HPDE6-E6E7 (cell line): ENCODE measurements at regions not wholly inside any gene's neighbourhood (a gene's known extent, or its start where the extent isn't known, plus 50 kb on each side); places are given as distances from the start of the nearest gene placed in this dataset.
"Not testable (repeated sequence)": the region's sequence is repeated elsewhere in the genome, so short reads cannot be mapped to it uniquely, and the experiment has no call there.

Source experiments
- DNase-seq: peaks from one replicate; pipeline ENCODE4 v3.0.0; 2011; ENCODE audit warnings: missing footprints; ENCODE audit errors: extremely low spot score

DNA sequence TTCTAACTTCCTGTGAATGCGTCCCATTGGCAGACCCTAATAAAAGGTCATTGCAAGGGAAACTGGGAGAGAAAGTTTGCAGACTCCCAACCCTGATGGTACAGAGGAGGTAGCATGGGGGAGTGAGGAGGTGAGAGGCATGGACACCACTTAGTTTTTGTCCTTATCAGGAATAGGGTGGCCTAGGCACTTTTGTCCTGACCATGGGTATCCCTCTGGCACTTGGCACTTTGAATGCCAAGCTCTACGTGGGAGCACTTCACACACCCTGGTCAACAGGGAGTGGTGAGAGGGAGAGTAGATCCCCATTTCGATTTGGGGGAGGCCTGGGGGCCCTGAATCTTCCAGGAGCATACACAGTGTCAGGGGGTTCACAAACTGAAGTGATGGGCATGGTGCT lies 75.6 kb upstream of the SH3PXD2B start:
- DNase-seq: no peak

DNA sequence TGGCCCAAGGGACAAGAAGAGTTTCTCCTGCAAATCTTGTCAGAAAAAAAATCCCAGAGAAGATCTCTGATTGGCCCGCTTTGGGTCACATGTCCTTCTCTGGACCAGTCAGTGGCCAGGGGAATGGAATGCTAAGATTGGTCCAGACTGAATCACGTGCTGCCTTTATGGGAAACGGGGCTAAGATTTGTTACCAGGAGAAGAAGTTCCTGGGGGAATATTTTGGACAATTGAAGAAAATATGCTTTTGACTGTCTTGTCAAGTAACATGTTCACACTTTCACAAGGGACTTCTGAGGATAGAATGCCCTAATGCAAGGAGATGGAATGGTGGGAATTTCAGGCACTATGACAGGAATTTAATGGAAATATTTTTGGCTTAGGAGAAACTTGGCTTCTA lies 74.1 kb upstream of the SH3PXD2B start:
- DNase-seq: no peak

DNA sequence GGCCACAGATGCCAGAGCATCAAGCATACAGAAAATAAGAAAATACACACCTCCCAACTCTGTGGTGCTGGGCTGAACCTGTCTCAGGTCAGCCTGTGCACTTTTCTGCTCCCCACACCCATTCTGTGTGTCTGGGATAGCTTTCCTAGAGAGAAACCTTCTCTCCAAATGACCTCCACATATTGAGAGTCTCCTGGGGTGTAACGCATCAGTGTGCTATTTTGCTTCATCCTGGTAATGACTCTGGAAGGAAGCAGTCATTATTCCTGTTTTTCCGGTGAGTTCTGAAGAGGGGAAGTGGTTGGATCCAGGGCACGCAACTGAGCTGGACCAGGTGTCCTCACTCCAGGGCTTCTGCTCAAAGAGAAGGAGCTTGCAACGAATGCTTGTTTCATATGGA lies 73.2 kb upstream of the SH3PXD2B start:
- no peak for DNase-seq

DNA sequence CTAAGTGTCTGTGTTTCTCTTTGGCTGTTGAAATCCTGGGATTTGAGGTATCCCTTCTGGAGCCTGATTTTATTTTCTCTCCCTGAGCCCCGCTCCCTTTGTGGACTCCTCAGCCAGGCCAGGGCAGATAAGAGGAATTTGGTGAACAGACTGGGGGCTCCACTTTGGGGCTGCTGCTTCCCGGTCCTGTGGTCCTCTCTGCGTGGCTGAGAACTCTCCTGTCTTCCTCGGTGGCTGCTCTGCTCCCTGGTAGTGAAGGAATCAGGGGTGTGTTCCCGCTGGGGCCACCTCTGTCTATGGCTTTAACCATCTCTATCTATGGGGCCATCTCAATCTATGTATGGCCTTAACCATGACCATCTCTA lies 71.7 kb upstream of the SH3PXD2B start:
- DNase-seq: no peak

DNA sequence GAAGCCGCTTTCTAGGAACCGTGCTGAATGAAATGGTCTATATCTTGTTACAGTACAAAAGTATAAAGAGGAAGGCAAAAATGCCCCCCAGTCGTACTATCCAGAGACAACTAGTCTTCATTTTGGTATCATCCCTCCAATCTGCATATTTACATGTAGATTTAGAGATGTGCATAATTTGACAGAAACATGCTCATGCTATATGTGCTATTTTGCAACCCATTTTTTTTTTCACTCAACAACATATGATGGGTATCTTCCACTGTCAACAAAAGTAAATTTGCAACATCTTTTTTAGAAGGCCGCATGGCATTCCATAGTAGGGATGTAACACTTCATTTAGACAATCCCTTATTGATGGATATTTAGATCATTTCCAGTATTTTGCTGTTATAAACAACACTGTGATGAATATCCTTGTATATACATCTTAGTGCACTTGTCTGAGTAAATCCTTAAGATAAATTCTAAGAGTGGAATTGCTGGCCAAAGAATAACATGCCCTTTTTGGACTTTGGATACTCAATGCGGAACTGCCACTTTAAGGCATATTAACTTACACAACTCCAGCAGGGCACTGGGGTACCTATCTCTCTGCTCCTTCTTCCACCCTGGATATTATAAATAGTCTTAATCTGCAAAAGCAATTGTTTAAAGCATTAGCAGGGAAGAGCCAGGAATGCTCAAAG lies 71.1 kb upstream of the SH3PXD2B start:
- DNase-seq: no peak

DNA sequence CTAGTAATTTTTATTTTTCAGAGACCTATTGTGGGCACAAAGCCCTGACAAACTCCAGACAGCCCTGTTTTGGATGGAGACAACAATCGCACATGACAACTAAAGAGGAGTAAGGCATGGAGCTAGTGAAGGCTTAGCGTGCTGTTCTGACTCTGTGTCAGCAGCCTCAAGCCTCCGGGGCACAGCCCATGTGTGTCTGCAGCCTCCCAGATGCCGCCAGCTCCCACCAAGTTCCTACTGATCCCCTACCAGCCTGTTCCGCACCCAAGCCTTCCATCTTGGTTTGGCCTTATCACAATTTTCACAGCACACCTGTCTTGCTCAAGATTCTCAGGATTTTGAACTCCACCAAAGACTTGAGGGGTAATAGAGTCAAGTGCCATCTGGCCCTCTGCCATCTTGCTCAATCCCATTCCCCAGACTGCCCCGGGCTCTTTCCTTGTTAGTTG lies 70.3 kb upstream of the SH3PXD2B start:
- DNase-seq: no peak

DNA sequence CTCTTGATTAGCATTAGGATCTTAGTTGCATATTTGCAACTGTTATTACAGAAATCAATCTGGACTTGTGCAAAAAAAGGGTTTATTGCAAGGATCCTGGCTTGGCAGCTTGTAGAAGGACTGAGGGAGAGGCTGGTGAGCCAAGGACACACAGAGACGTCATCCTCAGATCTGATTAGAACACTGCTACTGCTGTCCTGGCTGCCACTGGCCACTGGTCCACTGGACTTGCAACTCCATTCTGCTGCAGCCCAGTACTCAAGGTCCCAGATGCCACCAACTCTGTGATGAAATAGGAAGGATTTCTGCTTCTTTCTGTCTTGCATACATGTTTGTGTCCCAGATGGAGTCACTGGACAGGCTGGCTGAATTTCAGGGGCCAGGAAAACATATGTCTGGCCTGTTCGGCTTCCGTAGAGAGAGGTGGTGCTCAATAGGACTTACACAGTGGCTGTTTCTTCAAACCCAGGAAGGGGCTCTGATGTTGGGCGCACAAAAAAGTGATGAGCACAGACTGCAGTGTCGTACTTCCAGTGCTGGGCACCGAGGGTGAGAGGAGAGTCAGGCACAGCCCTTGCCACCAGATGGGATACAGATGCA lies 68.9 kb upstream of the SH3PXD2B start:
- no peak for DNase-seq

DNA sequence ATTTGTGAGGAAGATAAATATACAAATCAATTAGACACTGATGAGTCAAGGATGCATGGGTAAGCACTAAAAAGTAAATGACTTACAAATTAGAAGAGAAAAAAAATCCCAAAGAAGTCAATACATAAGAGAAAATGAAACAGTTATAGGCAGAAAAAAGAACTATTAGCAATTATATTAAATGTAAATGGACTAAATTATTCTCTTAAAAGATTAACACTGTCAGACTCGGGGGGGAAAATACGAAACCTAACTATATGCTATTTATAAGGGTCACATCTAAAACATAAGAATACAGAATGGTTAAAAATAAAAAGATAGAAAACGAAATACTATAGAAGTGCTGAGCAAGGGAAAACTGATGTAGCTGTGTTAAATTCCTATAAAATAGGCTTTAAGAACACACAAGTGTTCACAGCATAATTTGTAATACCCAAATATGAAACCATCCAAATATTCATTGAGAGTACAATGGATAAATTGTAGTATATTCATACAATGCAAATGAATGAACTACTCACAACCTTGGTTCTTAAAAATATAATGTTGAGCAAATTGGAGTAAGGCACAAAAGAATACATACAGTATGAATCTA lies 67.1 kb upstream of the SH3PXD2B start:
- DNase-seq: no peak

DNA sequence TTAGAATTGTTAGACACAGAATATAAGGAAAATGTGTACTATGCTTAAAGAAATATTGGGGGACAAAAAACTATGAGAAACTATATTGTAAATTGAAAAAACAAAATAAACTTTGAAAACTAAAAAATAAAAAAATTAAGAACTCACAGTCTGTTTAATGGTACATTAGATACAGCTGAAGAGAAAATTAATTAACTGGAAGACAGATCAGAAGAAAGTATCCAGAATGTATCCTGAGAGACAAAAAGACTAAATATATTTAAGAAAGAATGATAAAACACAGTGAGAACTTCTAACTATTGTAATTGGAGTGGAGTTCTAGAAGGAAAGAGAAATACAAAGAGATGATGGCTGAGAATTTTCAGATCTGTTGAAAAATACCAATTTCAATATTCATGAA lies 57.6 kb upstream of the SH3PXD2B start:
- DNase-seq: no peak

DNA sequence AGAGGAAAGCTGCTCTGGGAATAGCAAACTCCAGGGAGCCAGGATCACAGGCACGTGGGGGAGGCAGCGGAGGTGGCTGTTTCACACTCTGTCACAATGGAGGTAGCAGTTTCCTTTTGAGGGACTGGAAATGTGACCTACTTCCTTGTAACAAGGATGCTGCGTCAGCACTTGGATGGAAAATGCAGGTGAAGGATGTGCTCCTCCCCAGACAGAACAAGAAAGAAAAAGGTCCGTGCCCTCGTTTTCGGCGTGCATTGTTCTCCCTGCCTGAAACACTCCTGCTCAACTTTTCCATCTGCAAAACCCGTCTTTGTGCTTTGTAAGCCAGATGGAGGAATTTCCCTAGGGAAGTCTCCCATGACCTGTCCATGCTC lies 55.1 kb upstream of the SH3PXD2B start:
- no peak for DNase-seq

DNA sequence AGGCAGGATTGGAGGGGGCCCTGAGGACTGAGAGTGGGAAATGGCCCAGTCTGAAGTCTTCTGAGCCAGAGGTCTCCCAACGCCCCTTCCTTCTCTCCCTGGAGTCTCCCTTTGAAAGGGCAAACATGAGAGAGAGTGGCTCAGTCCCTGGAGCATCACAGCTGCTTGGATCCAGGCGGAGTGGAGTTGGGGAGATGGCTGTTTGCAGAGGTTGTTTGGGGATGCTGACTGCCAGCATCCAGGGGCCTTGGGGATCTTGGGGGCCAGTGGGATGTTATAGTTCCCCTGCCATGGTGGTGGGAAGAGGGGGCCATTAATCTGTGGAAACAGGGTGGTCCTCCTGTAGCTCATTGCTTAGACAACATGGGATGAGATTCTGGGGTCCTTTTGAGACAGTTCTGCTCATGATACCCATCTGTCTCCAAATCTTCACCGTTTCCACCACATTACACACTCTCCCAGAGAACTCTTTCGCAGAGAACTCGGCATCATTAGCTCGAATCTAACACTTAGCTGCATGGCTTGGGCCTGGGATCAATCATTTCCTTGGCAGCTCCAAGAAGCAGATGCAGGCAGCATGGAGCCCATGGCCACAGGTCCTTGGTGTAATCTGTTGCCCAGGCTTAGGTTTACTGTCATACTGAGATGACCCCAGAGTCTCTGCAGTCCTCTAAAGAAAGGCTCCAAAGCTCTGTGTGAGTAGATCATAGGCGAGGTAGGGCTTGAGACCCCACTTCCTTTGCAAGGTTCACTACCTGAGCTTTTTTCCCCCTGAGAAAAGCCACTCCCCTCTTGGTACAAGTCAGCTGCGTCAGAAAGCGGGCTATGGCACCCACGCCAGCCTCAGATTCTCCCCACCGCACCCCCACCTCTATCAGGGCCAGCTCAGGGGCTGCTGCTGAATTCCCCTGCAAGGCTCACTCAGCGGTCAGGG lies 54.4 kb upstream of the SH3PXD2B start:
- DNase-seq: no peak

DNA sequence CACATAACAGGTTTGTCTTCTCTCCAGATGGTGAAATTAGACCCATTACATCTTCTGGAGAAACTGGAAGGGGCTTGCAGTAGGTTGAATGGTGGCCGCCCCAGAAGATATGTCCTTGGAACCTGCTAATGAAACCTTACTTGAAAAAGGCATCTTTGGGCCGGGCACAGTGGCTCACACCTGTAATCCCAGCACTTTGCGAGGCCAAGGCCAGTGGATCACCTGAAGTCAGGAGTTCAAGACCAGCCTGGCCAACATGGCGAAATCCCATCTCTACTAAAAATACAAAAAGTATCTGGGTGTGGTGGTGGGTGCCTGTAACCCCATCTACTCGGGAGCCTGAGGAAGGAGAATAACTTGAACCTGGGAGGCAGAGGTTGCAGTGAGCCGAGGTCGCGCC lies 53.2 kb upstream of the SH3PXD2B start:
- not testable (repeated sequence) for DNase-seq

DNA sequence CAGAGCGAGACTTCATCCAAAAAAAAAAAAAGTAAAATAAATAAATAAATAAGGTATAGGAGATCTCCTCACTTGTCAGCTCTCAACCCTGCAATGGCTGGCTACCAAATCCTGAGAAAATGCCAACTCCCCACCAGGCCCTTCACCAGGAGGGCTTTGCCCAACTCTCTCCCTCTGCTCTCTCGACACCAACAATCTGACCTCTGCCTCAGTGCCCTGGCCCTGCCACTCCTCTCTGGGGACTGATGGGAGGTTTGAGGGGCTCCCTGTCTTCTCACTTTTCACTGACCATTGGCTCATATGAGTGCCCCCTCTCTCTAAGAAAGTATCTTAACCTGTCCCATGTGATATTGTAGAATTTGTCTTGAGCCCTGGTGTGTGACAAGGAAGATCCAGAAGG lies 52.6 kb upstream of the SH3PXD2B start:
- DNase-seq: no peak

DNA sequence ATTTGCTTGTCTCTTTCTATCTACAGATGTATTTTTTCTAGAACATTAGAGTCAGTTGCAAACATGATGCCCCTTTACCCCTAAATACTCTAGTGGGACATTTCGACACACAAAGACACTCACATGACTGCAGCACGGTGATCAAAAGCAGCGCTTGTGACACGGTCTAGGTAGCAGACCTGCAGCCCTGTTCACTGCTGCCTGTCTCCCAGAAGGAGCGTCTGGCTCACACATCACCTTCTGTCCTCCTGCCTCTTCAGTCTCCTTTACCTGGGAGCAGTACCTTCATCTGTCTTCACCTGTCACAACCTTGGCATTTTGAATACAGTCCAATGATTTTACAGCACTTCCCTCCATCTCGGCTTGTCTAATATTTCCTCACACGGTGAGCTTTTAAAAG lies 51.9 kb upstream of the SH3PXD2B start:
- no peak for DNase-seq

DNA sequence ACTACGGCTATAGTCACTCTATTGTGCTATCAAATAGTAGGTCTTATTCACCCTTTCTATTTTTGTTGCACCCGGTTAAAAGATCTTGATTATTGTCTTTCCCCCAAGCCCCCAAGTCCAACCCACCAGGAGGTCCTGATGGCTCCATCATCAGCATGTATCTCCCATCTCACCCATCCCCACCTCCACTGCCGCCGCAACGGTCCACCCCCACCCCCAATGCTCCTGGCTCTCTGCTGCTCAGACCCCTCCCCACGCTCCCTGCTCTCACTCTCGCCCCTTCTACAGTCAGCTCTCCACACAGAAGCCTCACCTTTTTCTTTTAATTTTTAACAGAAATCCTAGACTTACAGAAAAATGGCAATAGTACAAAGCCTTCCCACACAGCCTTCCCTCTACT lies 51.5 kb upstream of the SH3PXD2B start:
- DNase-seq: no peak

DNA sequence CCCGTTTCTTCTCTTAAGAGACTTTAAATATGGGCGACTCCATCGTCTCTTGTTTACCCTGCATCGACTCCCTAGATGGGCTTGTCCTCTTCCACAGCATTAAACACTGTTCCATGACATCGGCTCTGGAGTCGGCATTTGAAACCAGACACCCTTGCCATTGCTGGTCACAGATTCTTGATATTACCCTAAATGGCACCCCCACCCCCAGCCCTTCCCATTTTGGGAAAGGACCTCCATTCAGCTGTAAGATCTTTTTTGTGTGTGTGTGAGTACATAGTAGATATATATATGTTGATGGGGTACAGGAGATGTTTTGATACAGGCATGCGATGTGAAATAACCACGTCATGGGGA lies 51.1 kb upstream of the SH3PXD2B start:
- no peak for DNase-seq

DNA sequence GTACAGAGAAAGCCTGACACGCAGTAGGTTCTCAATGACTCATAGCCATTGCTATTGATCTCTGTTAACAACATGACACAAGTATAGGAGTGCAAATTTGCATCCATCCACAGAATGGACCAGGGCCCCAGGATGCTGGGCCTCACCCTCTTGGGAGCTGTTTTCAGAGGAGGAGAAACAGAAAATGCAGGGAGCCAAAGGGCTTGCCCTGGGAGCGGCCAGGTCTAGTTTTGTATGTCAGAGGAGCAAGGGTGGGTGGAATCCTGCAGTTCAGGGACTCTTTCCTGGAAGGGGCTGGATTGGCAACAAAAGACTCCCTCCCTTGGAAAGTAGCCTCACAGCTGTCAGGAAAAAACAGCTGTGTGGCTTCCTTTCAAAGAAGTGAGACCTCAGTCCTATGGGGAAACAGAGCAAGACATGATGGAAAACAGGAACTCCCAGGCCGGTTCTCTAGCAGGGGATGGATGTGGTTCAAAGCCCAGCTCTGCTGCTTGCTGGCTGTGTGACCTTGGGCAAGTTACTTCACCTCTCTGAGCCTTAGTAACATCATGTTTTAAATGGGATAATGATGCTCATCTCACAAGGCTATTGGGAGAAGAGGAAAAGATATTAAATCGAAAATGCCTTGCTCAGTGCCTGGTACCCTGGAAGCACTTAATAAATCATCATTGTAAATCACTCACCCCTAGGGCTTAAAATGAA lies 50.5 kb upstream of the SH3PXD2B start:
- no peak for DNase-seq

DNA sequence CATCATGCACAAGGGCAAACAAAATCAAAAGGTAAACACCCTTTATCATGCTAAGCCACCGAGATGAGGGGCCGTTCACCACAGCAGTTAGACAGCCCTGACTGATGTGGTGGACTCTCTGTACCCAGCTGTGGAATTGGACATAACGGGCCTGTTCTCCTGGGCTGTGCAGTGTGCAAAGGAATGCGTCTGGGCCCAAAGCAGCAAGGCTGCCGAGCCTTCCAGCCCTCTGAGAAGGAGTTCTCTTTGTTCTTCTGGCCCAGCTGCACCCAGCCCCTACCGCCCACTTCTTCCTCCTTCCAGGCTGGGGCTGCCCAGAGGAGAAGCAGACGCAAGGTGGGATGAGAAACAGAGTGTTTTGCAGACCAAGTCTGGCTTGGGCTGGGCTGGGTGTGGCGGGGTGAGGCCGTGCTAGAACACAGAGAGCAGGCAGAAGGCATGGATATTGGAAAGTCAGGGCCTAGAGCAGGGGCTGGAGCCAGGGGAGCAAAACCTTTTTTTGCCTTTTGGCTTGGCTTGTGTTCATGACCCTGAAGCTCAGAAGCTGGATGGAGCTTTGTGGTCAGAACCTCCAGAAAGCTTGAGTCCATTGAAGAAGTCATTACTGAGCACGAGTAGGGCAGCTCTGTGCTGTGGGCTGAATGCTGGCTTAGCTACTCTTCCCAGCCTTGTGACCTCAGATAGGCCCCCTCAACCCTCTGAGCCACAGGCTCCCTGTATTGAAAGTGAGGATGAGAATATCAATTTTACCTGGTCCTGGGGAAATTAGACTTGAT lies 49.8 kb upstream of the SH3PXD2B start:
- DNase-seq: no peak
